ENCODE measurements at regions not wholly inside any gene's neighbourhood (a gene's known extent, or its start where the extent isn't known, plus 50 kb on each side); places are given as distances from the start of the nearest gene placed in this dataset.

- ChIA-PET CTCF (interaction anchor here (0.6 kb wide), 1 partner anchor 913 kb away, joined by 3 read pairs; no protein-coding TSS in a partner anchor), POLR2A (no interaction called here)
- no peaks in the 10 kb centered on the region for H3K27me3 ChIP-seq (ENCODE audit: insufficient read depth)
- DNase-seq = no peak
- TF ChIP-seq FOXM1 (IDR thresholded peaks at IDR 0.05; ENCODE audit: low read depth) (no peak), FOXJ3 (CRISPR knock-in tag; IDR thresholded peaks at IDR 0.05) (no peak)
- no peaks in the 10 kb centered on the region for H3K79me2 ChIP-seq (ENCODE audit: insufficient read depth)
- no peak overlapping the region for H3K4me2 ChIP-seq
- no peak overlapping the region for H3K9ac ChIP-seq
- no peaks in the 10 kb centered on the region for H4K20me1 ChIP-seq (ENCODE audit: insufficient read depth)
- no peak overlapping the region for H2AFZ ChIP-seq (ENCODE audit: low read depth)
- H3K4me1 ChIP-seq (ENCODE audit: control insufficient read depth in 1 of 2, insufficient read depth in 2 of 2, low read depth in 1 of 2, low read length in 1 of 2) = peaks cover 0 to 12% of the 10 kb centered on the region in 2 experiments; a peak in 1 of 4 replicates
- no peaks in the 10 kb centered on the region for H3K9me3 ChIP-seq
- H3K9me2 ChIP-seq = no peaks in the 10 kb centered on the region
- no peak overlapping the region for H3K4me3 ChIP-seq (ENCODE audit: low read depth in 2 of 2, low read length in 1 of 2)
- H3F3A ChIP-seq (replicated peaks; ENCODE audit: insufficient read depth) = no peaks in the 10 kb centered on the region
- WGBS (ENCODE audit: low lambda C conversion rate) = 61% methylated on average over 27 of the region's 33 CpGs
- no peak overlapping the region for H3K27ac ChIP-seq (ENCODE audit: low read depth in 2 of 2, low read length in 1 of 2)
- H3K36me3 ChIP-seq (replicated peaks in 1 of 2; ENCODE audit: control insufficient read depth in 1 of 2, insufficient read depth in 2 of 2, low read length in 1 of 2) = no peaks in the 10 kb centered on the region
Measured at GRCh38 chr4:3644849-3645627, 112.8 kb upstream of the LRPAP1 start.

- Histone ChIP-seq H3K27ac (ENCODE audit: low read depth in 2 of 2, low read length in 1 of 2) (no peak overlapping the region), H3K9me2 (no peaks in the 10 kb centered on the region), H3K36me3 (replicated peaks in 1 of 2; ENCODE audit: control insufficient read depth in 1 of 2, insufficient read depth in 2 of 2, low read length in 1 of 2) (no peaks in the 10 kb centered on the region), H3K4me3 (ENCODE audit: low read depth in 2 of 2, low read length in 1 of 2) (no peak overlapping the region), H2AFZ (ENCODE audit: low read depth) (no peak overlapping the region), H3K4me1 (ENCODE audit: control insufficient read depth in 1 of 2, insufficient read depth in 2 of 2, low read depth in 1 of 2, low read length in 1 of 2) (peaks cover 0 to 12% of the 10 kb centered on the region in 2 experiments; a peak in 1 of 4 replicates), H3K4me2 (no peak overlapping the region), H3K79me2 (ENCODE audit: insufficient read depth) (no peaks in the 10 kb centered on the region), H3K27me3 (ENCODE audit: insufficient read depth) (no peaks in the 10 kb centered on the region), H3K9me3 (no peaks in the 10 kb centered on the region), H3K9ac (no peak overlapping the region), H3F3A (replicated peaks; ENCODE audit: insufficient read depth) (no peaks in the 10 kb centered on the region), H4K20me1 (ENCODE audit: insufficient read depth) (no peaks in the 10 kb centered on the region)
- TF ChIP-seq FOSL2 (IDR thresholded peaks at IDR 0.05; ENCODE audit: borderline replicate concordance, low read depth) (no peak), TAF1 (IDR thresholded peaks at IDR 0.05; ENCODE audit: borderline replicate concordance, low read depth, low read length) (no peak), GABPA (IDR thresholded peaks at IDR 0.05; ENCODE audit: low read depth) (no peak), EZH2phosphoT487 (IDR thresholded peaks at IDR 0.05; ENCODE audit: borderline replicate concordance, low read depth) (no peak), EP300 (IDR thresholded peaks at IDR 0.05; ENCODE audit: borderline replicate concordance in 1 of 2, low read depth in 1 of 2, low read length in 1 of 2) (no peak), RAD21 (IDR thresholded peaks at IDR 0.05; ENCODE audit: low read length) (no peak), MXI1 (IDR thresholded peaks at IDR 0.05; ENCODE audit: low read depth, low read length) (no peak), SMC3 (IDR thresholded peaks at IDR 0.05; ENCODE audit: low read depth, low read length) (no peak), RFX5 (IDR thresholded peaks at IDR 0.05; ENCODE audit: low read length) (no peak), ELF1 (IDR thresholded peaks at IDR 0.05) (no peak), NFIC (IDR thresholded peaks at IDR 0.05; ENCODE audit: borderline replicate concordance) (no peak), USF2 (IDR thresholded peaks at IDR 0.05; ENCODE audit: borderline replicate concordance, low read depth, low read length) (no peak), RCOR1 (IDR thresholded peaks at IDR 0.05; ENCODE audit: low read length) (no peak), SIN3A (IDR thresholded peaks at IDR 0.05; ENCODE audit: borderline replicate concordance, low read depth, low read length) (no peak), POLR2AphosphoS5 (IDR thresholded peaks at IDR 0.05; ENCODE audit: low read depth, low read length) (no peak), FOXM1 (IDR thresholded peaks at IDR 0.05; ENCODE audit: low read depth) (no peak)
- TF ChIP-seq, protein P1, sequence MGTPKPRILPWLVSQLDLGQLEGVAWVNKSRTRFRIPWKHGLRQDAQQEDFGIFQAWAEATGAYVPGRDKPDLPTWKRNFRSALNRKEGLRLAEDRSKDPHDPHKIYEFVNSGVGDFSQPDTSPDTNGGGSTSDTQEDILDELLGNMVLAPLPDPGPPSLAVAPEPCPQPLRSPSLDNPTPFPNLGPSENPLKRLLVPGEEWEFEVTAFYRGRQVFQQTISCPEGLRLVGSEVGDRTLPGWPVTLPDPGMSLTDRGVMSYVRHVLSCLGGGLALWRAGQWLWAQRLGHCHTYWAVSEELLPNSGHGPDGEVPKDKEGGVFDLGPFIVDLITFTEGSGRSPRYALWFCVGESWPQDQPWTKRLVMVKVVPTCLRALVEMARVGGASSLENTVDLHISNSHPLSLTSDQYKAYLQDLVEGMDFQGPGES (IDR thresholded peaks at IDR 0.05; ENCODE audit: low read depth, low read length) = no peak
- TF ChIP-seq, protein P2, sequence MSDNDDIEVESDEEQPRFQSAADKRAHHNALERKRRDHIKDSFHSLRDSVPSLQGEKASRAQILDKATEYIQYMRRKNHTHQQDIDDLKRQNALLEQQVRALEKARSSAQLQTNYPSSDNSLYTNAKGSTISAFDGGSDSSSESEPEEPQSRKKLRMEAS (IDR thresholded peaks at IDR 0.05; ENCODE audit: low read depth) = no peak
- TF ChIP-seq, protein P3, sequence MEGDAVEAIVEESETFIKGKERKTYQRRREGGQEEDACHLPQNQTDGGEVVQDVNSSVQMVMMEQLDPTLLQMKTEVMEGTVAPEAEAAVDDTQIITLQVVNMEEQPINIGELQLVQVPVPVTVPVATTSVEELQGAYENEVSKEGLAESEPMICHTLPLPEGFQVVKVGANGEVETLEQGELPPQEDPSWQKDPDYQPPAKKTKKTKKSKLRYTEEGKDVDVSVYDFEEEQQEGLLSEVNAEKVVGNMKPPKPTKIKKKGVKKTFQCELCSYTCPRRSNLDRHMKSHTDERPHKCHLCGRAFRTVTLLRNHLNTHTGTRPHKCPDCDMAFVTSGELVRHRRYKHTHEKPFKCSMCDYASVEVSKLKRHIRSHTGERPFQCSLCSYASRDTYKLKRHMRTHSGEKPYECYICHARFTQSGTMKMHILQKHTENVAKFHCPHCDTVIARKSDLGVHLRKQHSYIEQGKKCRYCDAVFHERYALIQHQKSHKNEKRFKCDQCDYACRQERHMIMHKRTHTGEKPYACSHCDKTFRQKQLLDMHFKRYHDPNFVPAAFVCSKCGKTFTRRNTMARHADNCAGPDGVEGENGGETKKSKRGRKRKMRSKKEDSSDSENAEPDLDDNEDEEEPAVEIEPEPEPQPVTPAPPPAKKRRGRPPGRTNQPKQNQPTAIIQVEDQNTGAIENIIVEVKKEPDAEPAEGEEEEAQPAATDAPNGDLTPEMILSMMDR (IDR thresholded peaks at IDR 0.05) = no peak
- POLR2A ChIA-PET = interaction anchor here (0.5 kb wide), 1 partner anchor 604 kb away, joined by 3 read pairs; the partner anchor contains the start of gene TMEM128
- CTCF ChIA-PET = no interaction called here
- no peak for DNase-seq
- WGBS (ENCODE audit: low lambda C conversion rate) = 67% methylated on average over 24 of the region's 26 CpGs
Measured at GRCh38 chr4:3643518-3644433, 111.6 kb upstream of the LRPAP1 start.
